MM.1S (cell line): ENCODE measurements at regions not wholly inside any gene's neighbourhood (a gene's known extent, or its start where the extent isn't known, plus 50 kb on each side); places are given as distances from the start of the nearest gene placed in this dataset.

Source experiments
- DNase-seq: peaks from one replicate; pipeline ENCODE4 v3.0.0-alpha.2; 2015
- H2AFZ ChIP-seq: fragments of 300-600 bp; sonication (generic); 2 replicates; pipeline ENCODE4 v1.6.0; 2016; ENCODE audit warnings: antibody characterized with exemption, low read length
- H3F3A ChIP-seq: fragments of 300-600 bp; sonication (generic); 2 replicates; pipeline ENCODE4 v1.6.1; 2016; ENCODE audit warnings: mild to moderate bottlenecking, antibody characterized with exemption, low read length, moderate library complexity, mixed read lengths; ENCODE audit not compliant: insufficient read depth
- H3K27ac ChIP-seq: fragments of 300-600 bp; sonication (generic); 2 replicates; pipeline ENCODE4 v1.5.1; 2016; ENCODE audit warnings: mild to moderate bottlenecking, low read length
- H3K27me3 ChIP-seq: fragments of 300-600 bp; sonication (generic); replicated peaks from 2 replicates; pipeline ENCODE4 v1.6.0; 2016; ENCODE audit warnings: low read length; ENCODE audit not compliant: insufficient read depth
- H3K36me3 ChIP-seq: fragments of 300-600 bp; sonication (generic); replicated peaks from 2 replicates; pipeline ENCODE4 v1.6.1; 2016; ENCODE audit warnings: mild to moderate bottlenecking, low read length, mixed read lengths; ENCODE audit not compliant: insufficient read depth
- H3K4me1 ChIP-seq: fragments of 300-600 bp; sonication (generic); 2 replicates; pipeline ENCODE4 v1.6.1; 2016; ENCODE audit warnings: low read length, mixed read lengths
- H3K4me2 ChIP-seq: fragments of 300-600 bp; sonication (generic); 2 replicates; pipeline ENCODE4 v1.6.0; 2016; ENCODE audit warnings: low read depth, low read length
- H3K4me3 ChIP-seq: fragments of 300-600 bp; sonication (generic); 2 replicates; pipeline ENCODE4 v1.5.1; 2016; ENCODE audit warnings: low read length, mixed read lengths
- H3K79me2 ChIP-seq: fragments of 300-600 bp; sonication (generic); 2 replicates; pipeline ENCODE4 v1.6.1; 2016; ENCODE audit warnings: mixed run types, low read length, mixed read lengths
- H3K9ac ChIP-seq: fragments of 300-600 bp; sonication (generic); 2 replicates; pipeline ENCODE4 v1.6.1; 2016; ENCODE audit warnings: low read length, mixed read lengths
- H3K9me2 ChIP-seq: fragments of 300-600 bp; sonication (generic); replicated peaks from 2 replicates; pipeline ENCODE4 v1.6.1; 2016; ENCODE audit warnings: mild to moderate bottlenecking, low read length, mixed read lengths; ENCODE audit not compliant: insufficient read depth
- H3K9me3 ChIP-seq: fragments of 300-600 bp; sonication (generic); replicated peaks from 2 replicates; pipeline ENCODE4 v1.6.1; 2016; ENCODE audit warnings: mild to moderate bottlenecking, low read length, mixed read lengths; ENCODE audit not compliant: insufficient read depth
- H4K20me1 ChIP-seq: fragments of 300-600 bp; sonication (generic); 2 replicates; pipeline ENCODE4 v1.6.1; 2016; ENCODE audit warnings: mild to moderate bottlenecking, low read length, moderate library complexity, mixed read lengths; ENCODE audit not compliant: insufficient read depth
- EZH2 ChIP-seq: fragments of 300-600 bp; sonication (generic); optimal IDR thresholded peaks from 2 replicates; pipeline ENCODE3; 2017; ENCODE audit warnings: low read depth, mild to moderate bottlenecking, antibody characterized with exemption, low read length, mixed read lengths
- EZH2phosphoT487 ChIP-seq: fragments of 300-600 bp; sonication (generic); IDR thresholded peaks from 2 replicates; pipeline ENCODE4 v1.6.1; 2018; ENCODE audit warnings: antibody characterized with exemption, low read length
- TF ChIP-seq, protein P1 (sequence below): fragments of 300-600 bp; sonication (generic); IDR thresholded peaks from 2 replicates; pipeline ENCODE4 v1.5.1; 2016; ENCODE audit warnings: antibody characterized with exemption, low read length, mixed read lengths

DNA sequence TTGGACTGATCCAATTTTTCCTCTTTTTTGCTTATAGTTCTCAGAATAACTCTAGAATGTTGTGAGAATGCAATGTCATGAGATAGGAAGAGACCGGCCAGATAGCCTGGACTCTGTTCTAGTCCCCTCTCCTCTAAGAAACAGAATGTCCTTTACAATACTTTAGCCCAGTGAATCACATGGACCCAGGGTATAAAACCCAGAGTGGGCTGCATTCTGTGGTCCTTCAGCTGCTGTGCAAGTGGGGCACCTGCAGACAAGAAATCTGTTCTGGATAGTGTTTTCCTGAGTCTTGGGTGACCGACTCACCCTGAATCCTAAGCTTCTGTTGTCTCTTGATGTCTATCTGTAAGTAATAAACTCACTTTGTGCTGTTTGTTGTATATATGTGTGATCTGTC is 368.6 kb upstream of the DPH6 start:
- Histone ChIP-seq H3K36me3 (no peaks in the 10 kb centered on the region), H4K20me1 (no peaks in the 10 kb centered on the region), H3K4me1 (no peaks in the 10 kb centered on the region), H3K79me2 (no peaks in the 10 kb centered on the region), H3K4me2 (no peak overlapping the region), H3K9me2 (no peaks in the 10 kb centered on the region), H2AFZ (no peak overlapping the region), H3K27ac (no peak overlapping the region), H3K4me3 (no peak overlapping the region), H3F3A (no peaks in the 10 kb centered on the region), H3K9ac (no peak overlapping the region), H3K9me3 (no peaks in the 10 kb centered on the region), H3K27me3 (no peaks in the 10 kb centered on the region)
- TF ChIP-seq EZH2 (no peak), EZH2phosphoT487 (no peak)
- TF ChIP-seq, protein P1, sequence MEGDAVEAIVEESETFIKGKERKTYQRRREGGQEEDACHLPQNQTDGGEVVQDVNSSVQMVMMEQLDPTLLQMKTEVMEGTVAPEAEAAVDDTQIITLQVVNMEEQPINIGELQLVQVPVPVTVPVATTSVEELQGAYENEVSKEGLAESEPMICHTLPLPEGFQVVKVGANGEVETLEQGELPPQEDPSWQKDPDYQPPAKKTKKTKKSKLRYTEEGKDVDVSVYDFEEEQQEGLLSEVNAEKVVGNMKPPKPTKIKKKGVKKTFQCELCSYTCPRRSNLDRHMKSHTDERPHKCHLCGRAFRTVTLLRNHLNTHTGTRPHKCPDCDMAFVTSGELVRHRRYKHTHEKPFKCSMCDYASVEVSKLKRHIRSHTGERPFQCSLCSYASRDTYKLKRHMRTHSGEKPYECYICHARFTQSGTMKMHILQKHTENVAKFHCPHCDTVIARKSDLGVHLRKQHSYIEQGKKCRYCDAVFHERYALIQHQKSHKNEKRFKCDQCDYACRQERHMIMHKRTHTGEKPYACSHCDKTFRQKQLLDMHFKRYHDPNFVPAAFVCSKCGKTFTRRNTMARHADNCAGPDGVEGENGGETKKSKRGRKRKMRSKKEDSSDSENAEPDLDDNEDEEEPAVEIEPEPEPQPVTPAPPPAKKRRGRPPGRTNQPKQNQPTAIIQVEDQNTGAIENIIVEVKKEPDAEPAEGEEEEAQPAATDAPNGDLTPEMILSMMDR = no peak
- DNase-seq = no peak

DNA sequence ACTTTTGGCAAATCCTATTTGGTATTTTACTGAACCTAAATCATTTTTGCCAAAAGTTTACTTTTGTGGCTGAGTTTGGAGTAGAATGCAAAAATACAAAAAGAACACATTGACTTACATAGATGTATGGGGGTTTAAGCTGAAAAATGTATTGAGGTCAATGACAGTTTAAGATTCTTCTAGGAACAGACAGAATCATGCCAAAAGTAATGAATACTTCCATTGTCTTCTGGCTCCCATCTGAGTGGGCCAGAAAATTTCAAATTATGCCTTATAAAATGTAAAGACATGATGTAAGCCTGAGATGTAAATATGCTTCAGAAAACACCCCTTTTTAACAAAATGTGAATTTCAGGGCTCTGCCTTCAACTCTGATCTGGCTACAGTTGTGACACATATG is 375.1 kb upstream of the DPH6 start:
- no peaks in the 10 kb centered on the region for H3F3A ChIP-seq
- no peak overlapping the region for H3K4me2 ChIP-seq
- DNase-seq = no peak
- no peak overlapping the region for H2AFZ ChIP-seq
- no peaks in the 10 kb centered on the region for H3K4me1 ChIP-seq
- H3K9me3 ChIP-seq = no peaks in the 10 kb centered on the region
- H3K9ac ChIP-seq = no peak overlapping the region
- no peak overlapping the region for H3K4me3 ChIP-seq
- H3K27ac ChIP-seq = no peak overlapping the region
- H3K9me2 ChIP-seq = no peaks in the 10 kb centered on the region
- no peak for TF ChIP-seq EZH2phosphoT487
- H3K36me3 ChIP-seq = no peaks in the 10 kb centered on the region
- H3K79me2 ChIP-seq = no peaks in the 10 kb centered on the region
- H3K27me3 ChIP-seq = no peaks in the 10 kb centered on the region
- H4K20me1 ChIP-seq = no peaks in the 10 kb centered on the region

DNA sequence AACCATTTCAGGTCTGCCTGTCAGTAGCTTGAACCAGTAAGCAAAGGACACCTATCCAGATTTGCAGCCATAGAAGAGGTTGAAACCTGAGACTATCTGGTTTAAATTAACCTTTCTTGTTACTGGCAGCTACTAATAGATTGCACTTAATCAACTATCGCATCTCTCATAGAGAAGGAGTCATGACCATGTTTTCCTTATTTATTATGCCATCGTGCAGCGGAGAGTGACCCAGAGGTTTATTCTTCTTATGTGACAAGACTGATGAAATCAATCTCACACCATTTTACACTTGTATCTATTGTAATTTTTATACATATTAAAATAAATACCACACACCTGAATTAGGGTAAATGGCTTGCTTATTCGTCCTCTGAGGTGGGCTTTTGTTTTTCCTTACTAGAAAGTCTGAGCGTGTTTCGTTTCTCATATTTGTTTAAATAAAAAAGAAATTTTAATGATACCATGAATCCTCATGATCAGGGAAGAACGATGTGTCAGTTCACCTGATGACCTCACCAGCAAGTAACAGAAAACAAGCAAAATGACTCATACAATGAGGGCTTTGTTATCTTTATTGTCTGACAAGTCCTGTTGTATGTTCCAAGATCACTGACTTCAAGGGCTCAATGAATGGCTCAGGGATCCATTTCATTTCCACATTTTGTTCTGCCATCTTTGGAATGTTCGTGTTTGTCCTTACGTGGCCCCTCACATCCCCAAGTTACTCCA is 379.5 kb upstream of the DPH6 start:
- no peaks in the 10 kb centered on the region for H3K79me2 ChIP-seq
- no peak overlapping the region for H3K27ac ChIP-seq
- no peak overlapping the region for H3K4me3 ChIP-seq
- no peaks in the 10 kb centered on the region for H3K36me3 ChIP-seq
- H3K4me2 ChIP-seq = no peak overlapping the region
- H3F3A ChIP-seq = no peaks in the 10 kb centered on the region
- H3K27me3 ChIP-seq = no peaks in the 10 kb centered on the region
- DNase-seq = no peak
- no peaks in the 10 kb centered on the region for H4K20me1 ChIP-seq
- no peaks in the 10 kb centered on the region for H3K4me1 ChIP-seq
- no peak overlapping the region for H2AFZ ChIP-seq
- no peak overlapping the region for H3K9ac ChIP-seq
- TF ChIP-seq EZH2 = no peak
- TF ChIP-seq, protein P1 = no peak
- H3K9me2 ChIP-seq = no peaks in the 10 kb centered on the region
- no peaks in the 10 kb centered on the region for H3K9me3 ChIP-seq

DNA sequence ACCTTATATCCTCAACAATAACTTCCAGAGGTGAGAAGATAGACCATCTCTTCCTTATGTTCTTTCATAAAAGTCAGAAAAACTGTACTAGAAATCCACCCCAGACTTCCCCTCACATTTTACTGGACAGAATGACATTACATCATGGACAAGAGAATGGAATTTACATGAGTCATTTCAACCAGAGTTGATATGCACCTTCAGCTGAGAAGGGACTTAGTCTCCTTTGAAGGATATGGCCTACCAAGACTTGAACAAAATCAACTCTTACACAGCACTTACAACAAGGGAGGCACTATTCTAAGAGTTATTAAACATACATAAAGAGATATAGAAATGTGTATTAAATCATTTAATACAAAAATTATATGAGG is 380.0 kb upstream of the DPH6 start:
- Histone ChIP-seq H4K20me1 (no peaks in the 10 kb centered on the region), H3K4me1 (no peaks in the 10 kb centered on the region), H3K36me3 (no peaks in the 10 kb centered on the region), H3F3A (no peaks in the 10 kb centered on the region), H3K9me2 (no peaks in the 10 kb centered on the region), H2AFZ (no peak overlapping the region), H3K4me3 (no peak overlapping the region), H3K4me2 (no peak overlapping the region), H3K9ac (no peak overlapping the region), H3K79me2 (no peaks in the 10 kb centered on the region), H3K27me3 (no peaks in the 10 kb centered on the region), H3K9me3 (no peaks in the 10 kb centered on the region), H3K27ac (no peak overlapping the region)
- DNase-seq = no peak
- TF ChIP-seq EZH2phosphoT487 (no peak), EZH2 (no peak)
- TF ChIP-seq, protein P1 = no peak
